ENCODE measurements at regions not wholly inside any gene's neighbourhood (a gene's known extent, or its start where the extent isn't known, plus 50 kb on each side); places are given as distances from the start of the nearest gene placed in this dataset.

DNA sequence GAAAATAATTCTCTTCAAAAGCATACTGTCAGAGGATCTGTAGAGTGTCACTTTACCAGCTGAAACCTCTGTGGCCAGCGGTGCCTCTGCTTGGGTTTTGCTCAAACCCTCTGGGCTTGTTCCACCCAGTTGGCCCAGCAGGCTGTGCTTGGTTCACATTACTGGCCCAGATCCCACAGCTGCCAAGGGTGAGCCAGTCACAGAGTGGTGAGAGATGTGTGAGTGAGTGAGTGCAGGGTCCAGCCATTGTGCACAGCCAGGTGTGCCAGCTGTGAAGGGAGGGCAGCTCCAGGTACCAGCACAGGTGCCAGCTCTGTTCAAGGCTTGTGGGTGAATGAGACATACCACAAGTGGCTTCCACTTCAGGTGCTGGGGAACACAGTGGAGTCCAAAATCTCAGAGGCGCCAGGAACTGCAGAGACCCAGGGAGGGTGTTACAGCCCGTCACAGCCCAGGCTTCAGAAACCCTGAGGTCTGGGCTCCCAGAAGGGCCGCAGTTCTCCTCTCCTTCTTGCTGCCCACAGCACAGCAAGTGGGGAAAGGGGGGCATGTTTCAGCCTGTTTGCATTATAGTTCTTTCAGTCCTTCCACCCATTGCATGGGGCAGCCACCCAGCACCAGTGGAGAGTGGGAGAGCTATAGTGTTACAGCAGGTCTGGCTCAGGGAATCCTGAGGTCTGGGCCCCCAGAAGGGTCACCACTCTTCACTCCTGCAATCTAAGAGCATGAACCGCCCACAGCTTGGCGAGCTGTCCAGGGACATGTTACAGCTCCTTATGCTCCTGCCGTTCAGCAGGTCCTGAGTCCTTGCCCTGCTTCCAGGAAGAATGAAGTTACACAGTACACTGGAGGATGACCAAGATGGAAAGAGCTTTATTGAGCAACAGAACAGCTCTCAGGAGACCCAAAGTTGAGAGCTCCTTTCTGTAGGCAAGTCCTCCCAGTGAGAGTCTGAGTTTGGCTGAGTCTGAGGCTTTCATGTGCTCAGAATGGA, 931.7 kb upstream of the SORCS1 start:
- Histone ChIP-seq H3K9ac (ENCODE audit: low read length) (no peak overlapping the region), H3K27ac (ENCODE audit: low read length) (no peak overlapping the region), H3K4me3 (ENCODE audit: low read length) (no peak overlapping the region), H3K9me3 (ENCODE audit: low read length) (no peaks in the 10 kb centered on the region), H4K20me1 (ENCODE audit: insufficient read depth) (no peaks in the 10 kb centered on the region), H2AFZ (ENCODE audit: low read depth, low read length) (no peak overlapping the region), H3F3A (ENCODE audit: insufficient read depth, low read length, poor library complexity, severe bottlenecking) (no peaks in the 10 kb centered on the region), H3K36me3 (ENCODE audit: insufficient read depth, low read length) (no peaks in the 10 kb centered on the region), H3K27me3 (ENCODE audit: insufficient read depth, low read depth, low read length) (no peaks in the 10 kb centered on the region), H3K4me2 (ENCODE audit: low read length) (no peak overlapping the region), H3K79me2 (replicated peaks; ENCODE audit: insufficient read depth, low read length) (no peaks in the 10 kb centered on the region), H3K9me2 (ENCODE audit: insufficient read depth, low read length) (no peaks in the 10 kb centered on the region)
- TF ChIP-seq RAD21 (conservative IDR thresholded peaks at IDR 0.05) (no peak), EP300 (conservative IDR thresholded peaks at IDR 0.05; ENCODE audit: poor library complexity, severe bottlenecking) (no peak), MXI1 (conservative IDR thresholded peaks at IDR 0.05; ENCODE audit: poor library complexity, severe bottlenecking) (no peak), TAF1 (IDR thresholded peaks at IDR 0.05; ENCODE audit: low read depth) (no peak), POLR2AphosphoS5 (IDR thresholded peaks at IDR 0.05) (no peak), EZH2 (IDR thresholded peaks at IDR 0.05; ENCODE audit: borderline replicate concordance, insufficient read depth, low read length, poor library complexity, severe bottlenecking) (no peak)
- TF ChIP-seq, protein P1, sequence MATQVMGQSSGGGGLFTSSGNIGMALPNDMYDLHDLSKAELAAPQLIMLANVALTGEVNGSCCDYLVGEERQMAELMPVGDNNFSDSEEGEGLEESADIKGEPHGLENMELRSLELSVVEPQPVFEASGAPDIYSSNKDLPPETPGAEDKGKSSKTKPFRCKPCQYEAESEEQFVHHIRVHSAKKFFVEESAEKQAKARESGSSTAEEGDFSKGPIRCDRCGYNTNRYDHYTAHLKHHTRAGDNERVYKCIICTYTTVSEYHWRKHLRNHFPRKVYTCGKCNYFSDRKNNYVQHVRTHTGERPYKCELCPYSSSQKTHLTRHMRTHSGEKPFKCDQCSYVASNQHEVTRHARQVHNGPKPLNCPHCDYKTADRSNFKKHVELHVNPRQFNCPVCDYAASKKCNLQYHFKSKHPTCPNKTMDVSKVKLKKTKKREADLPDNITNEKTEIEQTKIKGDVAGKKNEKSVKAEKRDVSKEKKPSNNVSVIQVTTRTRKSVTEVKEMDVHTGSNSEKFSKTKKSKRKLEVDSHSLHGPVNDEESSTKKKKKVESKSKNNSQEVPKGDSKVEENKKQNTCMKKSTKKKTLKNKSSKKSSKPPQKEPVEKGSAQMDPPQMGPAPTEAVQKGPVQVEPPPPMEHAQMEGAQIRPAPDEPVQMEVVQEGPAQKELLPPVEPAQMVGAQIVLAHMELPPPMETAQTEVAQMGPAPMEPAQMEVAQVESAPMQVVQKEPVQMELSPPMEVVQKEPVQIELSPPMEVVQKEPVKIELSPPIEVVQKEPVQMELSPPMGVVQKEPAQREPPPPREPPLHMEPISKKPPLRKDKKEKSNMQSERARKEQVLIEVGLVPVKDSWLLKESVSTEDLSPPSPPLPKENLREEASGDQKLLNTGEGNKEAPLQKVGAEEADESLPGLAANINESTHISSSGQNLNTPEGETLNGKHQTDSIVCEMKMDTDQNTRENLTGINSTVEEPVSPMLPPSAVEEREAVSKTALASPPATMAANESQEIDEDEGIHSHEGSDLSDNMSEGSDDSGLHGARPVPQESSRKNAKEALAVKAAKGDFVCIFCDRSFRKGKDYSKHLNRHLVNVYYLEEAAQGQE (IDR thresholded peaks at IDR 0.05; ENCODE audit: borderline replicate concordance), result no peak
- TF ChIP-seq, protein P2, sequence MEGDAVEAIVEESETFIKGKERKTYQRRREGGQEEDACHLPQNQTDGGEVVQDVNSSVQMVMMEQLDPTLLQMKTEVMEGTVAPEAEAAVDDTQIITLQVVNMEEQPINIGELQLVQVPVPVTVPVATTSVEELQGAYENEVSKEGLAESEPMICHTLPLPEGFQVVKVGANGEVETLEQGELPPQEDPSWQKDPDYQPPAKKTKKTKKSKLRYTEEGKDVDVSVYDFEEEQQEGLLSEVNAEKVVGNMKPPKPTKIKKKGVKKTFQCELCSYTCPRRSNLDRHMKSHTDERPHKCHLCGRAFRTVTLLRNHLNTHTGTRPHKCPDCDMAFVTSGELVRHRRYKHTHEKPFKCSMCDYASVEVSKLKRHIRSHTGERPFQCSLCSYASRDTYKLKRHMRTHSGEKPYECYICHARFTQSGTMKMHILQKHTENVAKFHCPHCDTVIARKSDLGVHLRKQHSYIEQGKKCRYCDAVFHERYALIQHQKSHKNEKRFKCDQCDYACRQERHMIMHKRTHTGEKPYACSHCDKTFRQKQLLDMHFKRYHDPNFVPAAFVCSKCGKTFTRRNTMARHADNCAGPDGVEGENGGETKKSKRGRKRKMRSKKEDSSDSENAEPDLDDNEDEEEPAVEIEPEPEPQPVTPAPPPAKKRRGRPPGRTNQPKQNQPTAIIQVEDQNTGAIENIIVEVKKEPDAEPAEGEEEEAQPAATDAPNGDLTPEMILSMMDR (IDR thresholded peaks at IDR 0.05; ENCODE audit: poor library complexity, severe bottlenecking), result no peak

DNA sequence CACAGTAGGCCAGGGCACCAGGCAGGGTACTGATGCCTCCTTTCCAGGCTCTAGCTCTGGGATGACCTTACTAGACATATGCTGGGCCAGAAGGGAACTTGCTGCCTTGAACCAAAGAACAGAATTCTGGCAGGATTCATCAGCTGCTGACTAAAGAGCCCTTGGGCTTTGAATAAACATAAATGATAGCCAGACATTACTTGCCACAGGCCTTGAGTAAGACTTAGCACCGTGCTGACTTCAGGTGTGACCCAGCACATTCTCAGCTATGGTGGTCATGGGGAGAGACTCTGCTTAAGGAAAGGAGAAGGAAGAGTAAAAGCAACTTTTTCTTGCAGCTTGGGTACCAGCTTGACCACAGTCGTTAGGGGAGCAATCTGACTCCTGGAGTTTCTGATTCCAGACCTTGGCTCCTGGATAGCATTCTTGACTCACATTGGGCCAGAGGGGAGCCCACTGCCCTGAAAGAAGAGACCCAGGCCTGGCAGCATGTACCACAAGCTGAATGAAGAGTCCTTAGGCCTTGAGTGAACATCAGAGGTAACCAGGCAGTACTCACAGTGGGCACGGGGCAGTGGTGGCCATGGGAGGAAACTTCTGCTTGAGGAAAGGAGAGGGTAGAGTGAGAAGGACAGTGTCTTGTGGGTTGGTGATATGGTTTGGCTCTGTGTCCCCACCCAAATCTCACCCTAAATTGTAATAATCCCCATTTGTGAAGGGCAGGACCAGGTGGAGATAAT, 926.1 kb upstream of the SORCS1 start:
- Histone ChIP-seq H3K27ac (ENCODE audit: low read length) (no peak overlapping the region), H3K27me3 (ENCODE audit: insufficient read depth, low read depth, low read length) (no peaks in the 10 kb centered on the region), H3F3A (ENCODE audit: insufficient read depth, low read length, poor library complexity, severe bottlenecking) (no peaks in the 10 kb centered on the region), H3K4me3 (ENCODE audit: low read length) (no peak overlapping the region), H3K4me2 (ENCODE audit: low read length) (no peak overlapping the region), H2AFZ (ENCODE audit: low read depth, low read length) (no peak overlapping the region), H3K9ac (ENCODE audit: low read length) (no peak overlapping the region), H3K9me3 (ENCODE audit: low read length) (no peaks in the 10 kb centered on the region), H3K9me2 (ENCODE audit: insufficient read depth, low read length) (no peaks in the 10 kb centered on the region), H4K20me1 (ENCODE audit: insufficient read depth) (no peaks in the 10 kb centered on the region), H3K79me2 (replicated peaks; ENCODE audit: insufficient read depth, low read length) (no peaks in the 10 kb centered on the region), H3K36me3 (ENCODE audit: insufficient read depth, low read length) (no peaks in the 10 kb centered on the region)
- TF ChIP-seq POLR2AphosphoS5 (IDR thresholded peaks at IDR 0.05) (no peak), EP300 (conservative IDR thresholded peaks at IDR 0.05; ENCODE audit: poor library complexity, severe bottlenecking) (no peak), TAF1 (IDR thresholded peaks at IDR 0.05; ENCODE audit: low read depth) (no peak), MXI1 (conservative IDR thresholded peaks at IDR 0.05; ENCODE audit: poor library complexity, severe bottlenecking) (no peak), RAD21 (conservative IDR thresholded peaks at IDR 0.05) (no peak), SMC3 (conservative IDR thresholded peaks at IDR 0.05; ENCODE audit: poor library complexity) (no peak), EZH2 (IDR thresholded peaks at IDR 0.05; ENCODE audit: borderline replicate concordance, insufficient read depth, low read length, poor library complexity, severe bottlenecking) (no peak)
- TF ChIP-seq, protein P2 (IDR thresholded peaks at IDR 0.05; ENCODE audit: poor library complexity, severe bottlenecking), result no peak
- TF ChIP-seq, protein P1 (IDR thresholded peaks at IDR 0.05; ENCODE audit: borderline replicate concordance), result no peak
